ENCODE measurements at regions not wholly inside any gene's neighbourhood (a gene's known extent, or its start where the extent isn't known, plus 50 kb on each side); places are given as distances from the start of the nearest gene placed in this dataset.
A peak's percentile ranks its signal among the peaks of the same experiment; 100 is the strongest.

DNA sequence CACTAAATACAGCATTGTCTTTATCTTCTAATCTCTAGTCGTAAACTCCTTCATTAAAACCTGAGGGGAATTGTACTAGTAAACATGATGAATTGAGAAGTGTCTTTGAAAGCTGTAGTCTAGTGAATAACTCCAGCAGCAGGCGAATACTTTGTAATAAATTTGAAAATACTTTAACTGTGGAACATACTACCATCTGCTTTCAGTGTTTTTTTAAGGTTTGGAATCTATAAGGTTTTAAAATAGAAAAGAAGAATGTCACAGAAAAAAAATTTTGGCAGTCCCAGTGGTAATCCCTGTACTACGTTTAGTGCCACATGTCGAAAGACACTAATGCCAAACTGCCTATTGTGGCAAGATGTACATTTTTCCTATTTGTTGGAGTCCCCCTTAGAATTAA is 379.0 kb upstream of the NUDT12 start:
- no peak overlapping the region for H3K4me3 ChIP-seq (ENCODE audit: low read length in 3 of 3)
- FAIRE-seq (no peak), DNase-seq (no peak)
- H3K4me1 ChIP-seq (ENCODE audit: control insufficient read depth in 2 of 3, insufficient read depth in 2 of 3, low read depth in 1 of 3, low read length in 3 of 3): no peaks in the 10 kb centered on the region
- H3K27ac ChIP-seq (ENCODE audit: low read depth in 2 of 2, low read length in 2 of 2): no peak overlapping the region
- intact Hi-C loops (cut with DNase I): no loop called here
- H3K9ac ChIP-seq (ENCODE audit: low read length in 3 of 3): no peak overlapping the region
- TF ChIP-seq, protein P1, sequence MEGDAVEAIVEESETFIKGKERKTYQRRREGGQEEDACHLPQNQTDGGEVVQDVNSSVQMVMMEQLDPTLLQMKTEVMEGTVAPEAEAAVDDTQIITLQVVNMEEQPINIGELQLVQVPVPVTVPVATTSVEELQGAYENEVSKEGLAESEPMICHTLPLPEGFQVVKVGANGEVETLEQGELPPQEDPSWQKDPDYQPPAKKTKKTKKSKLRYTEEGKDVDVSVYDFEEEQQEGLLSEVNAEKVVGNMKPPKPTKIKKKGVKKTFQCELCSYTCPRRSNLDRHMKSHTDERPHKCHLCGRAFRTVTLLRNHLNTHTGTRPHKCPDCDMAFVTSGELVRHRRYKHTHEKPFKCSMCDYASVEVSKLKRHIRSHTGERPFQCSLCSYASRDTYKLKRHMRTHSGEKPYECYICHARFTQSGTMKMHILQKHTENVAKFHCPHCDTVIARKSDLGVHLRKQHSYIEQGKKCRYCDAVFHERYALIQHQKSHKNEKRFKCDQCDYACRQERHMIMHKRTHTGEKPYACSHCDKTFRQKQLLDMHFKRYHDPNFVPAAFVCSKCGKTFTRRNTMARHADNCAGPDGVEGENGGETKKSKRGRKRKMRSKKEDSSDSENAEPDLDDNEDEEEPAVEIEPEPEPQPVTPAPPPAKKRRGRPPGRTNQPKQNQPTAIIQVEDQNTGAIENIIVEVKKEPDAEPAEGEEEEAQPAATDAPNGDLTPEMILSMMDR (IDR thresholded peaks at IDR 0.05; ENCODE audit: borderline replicate concordance, extremely low read depth, insufficient read depth): no peak
- H3K36me3 ChIP-seq (ENCODE audit: control insufficient read depth in 2 of 3, insufficient read depth in 3 of 3, low read length in 3 of 3): no peaks in the 10 kb centered on the region
- H3K9me3 ChIP-seq (ENCODE audit: control insufficient read depth in 2 of 3, insufficient read depth in 1 of 3, low read length in 3 of 3): no peaks in the 10 kb centered on the region
- H3K27me3 ChIP-seq (ENCODE audit: control insufficient read depth, insufficient read depth, low read length): no peaks in the 10 kb centered on the region

DNA sequence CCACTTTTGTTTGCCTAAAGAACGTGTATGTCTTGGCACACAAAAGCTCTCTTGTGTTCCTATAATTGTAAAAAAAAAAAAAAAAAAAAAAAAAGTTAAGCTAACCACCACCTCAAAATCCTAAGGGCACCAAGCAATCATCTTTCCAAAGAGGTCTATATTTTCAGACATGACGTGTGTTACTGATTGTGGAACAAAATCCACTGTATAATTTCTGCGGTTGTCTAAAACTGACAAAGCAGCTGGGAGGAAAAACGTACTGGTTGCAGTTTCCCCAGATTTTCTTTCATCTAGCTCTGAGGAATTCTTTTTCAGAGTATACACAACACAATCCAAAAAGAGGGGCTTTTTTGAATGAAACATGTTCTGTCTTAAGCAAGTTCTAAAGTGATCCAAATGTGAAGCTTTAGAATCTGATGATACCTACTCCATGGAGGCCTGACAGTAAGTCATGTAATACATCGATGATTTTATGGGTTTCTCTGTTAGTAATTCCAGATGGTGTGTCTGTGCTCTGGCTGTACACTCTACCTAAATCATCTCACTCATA is 375.6 kb upstream of the NUDT12 start:
- Histone ChIP-seq H3K9ac (ENCODE audit: low read length in 3 of 3) (no peak overlapping the region), H3K4me1 (ENCODE audit: control insufficient read depth in 2 of 3, insufficient read depth in 2 of 3, low read depth in 1 of 3, low read length in 3 of 3) (no peaks in the 10 kb centered on the region), H3K27me3 (ENCODE audit: control insufficient read depth, insufficient read depth, low read length) (no peaks in the 10 kb centered on the region), H3K27ac (ENCODE audit: low read depth in 2 of 2, low read length in 2 of 2) (no peak overlapping the region), H3K4me3 (ENCODE audit: low read length in 3 of 3) (no peak overlapping the region), H3K36me3 (ENCODE audit: control insufficient read depth in 2 of 3, insufficient read depth in 3 of 3, low read length in 3 of 3) (no peaks in the 10 kb centered on the region), H3K9me3 (ENCODE audit: control insufficient read depth in 2 of 3, insufficient read depth in 1 of 3, low read length in 3 of 3) (no peaks in the 10 kb centered on the region)
- peak in 1 of 5 donors; percentile 2 for DNase-seq
- TF ChIP-seq, protein P1 (IDR thresholded peaks at IDR 0.05; ENCODE audit: borderline replicate concordance, extremely low read depth, insufficient read depth): no peak
- FAIRE-seq: no peak
- intact Hi-C loops (cut with DNase I): no loop called here

DNA sequence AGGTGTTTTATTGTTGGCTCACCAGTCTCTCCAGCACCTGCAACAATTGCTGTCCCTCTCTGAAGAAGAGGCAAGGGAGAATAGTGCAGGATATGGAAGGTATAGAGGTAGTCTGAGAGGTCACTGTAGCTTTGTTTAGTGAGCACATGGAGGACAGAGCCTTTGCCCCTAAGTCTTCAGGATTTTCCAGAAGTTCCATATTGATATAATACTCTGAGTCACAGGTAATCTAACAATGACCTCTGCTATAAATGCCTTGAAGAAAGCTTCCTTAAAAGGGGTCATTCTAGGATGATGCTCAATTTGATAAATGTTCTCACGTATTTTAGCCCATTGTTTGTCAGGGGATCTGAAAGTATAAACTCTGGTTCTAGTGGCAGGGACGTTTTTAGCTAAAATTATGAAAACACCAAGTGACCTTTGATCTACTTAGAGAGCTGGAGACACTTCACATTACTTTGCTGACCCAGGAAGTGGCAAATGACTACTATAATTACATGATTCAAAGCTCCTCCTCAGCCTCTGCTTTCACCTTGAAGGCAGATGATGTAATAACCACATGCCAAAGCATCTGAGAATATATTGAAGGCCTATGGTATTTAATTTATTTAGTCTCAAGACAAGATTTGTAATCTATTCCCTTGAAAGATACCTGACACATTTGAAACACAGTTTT is 366.9 kb upstream of the NUDT12 start:
- intact Hi-C loops (cut with DNase I): no loop called here
- no peak overlapping the region for H3K27ac ChIP-seq (ENCODE audit: low read depth in 2 of 2, low read length in 2 of 2)
- FAIRE-seq: no peak

More for the DNA sequence above, 366.9 kb upstream of the NUDT12 start:
- H3K9me3 ChIP-seq (ENCODE audit: control insufficient read depth in 2 of 3, insufficient read depth in 1 of 3, low read length in 3 of 3): no peaks in the 10 kb centered on the region
- H3K27me3 ChIP-seq (ENCODE audit: control insufficient read depth, insufficient read depth, low read length): no peaks in the 10 kb centered on the region
- no peaks in the 10 kb centered on the region for H3K36me3 ChIP-seq (ENCODE audit: control insufficient read depth in 2 of 3, insufficient read depth in 3 of 3, low read length in 3 of 3)
- H3K4me1 ChIP-seq (ENCODE audit: control insufficient read depth in 2 of 3, insufficient read depth in 2 of 3, low read depth in 1 of 3, low read length in 3 of 3): no peaks in the 10 kb centered on the region
- H3K9ac ChIP-seq (ENCODE audit: low read length in 3 of 3): no peak overlapping the region
- TF ChIP-seq, protein P1 (IDR thresholded peaks at IDR 0.05; ENCODE audit: borderline replicate concordance, extremely low read depth, insufficient read depth): no peak
- no peak overlapping the region for H3K4me3 ChIP-seq (ENCODE audit: low read length in 3 of 3)
- DNase-seq: no peak
